Left renal pelvis (tissue), 4 donors: ENCODE measurements at regions not wholly inside any gene's neighbourhood (a gene's known extent, or its start where the extent isn't known, plus 50 kb on each side); places are given as distances from the start of the nearest gene placed in this dataset.
"Not testable (repeated sequence)": the region's sequence is repeated elsewhere in the genome, so short reads cannot be mapped to it uniquely, and the experiment has no call there.

Experiments
- DNase-seq, 4 donors: peaks; one replicate each; pipeline ENCODE4 v3.0.0-alpha.2; 2013; ENCODE audit warnings: low read depth in 4 of 4, low spot score in 3 of 4

- DNase-seq: no peak
Observed at GRCh38 chr3:194189243-194189791, 53.4 kb downstream of the HES1 start.

- DNase-seq: not testable (repeated sequence)
Observed at GRCh38 chr3:194191850-194192249, 55.9 kb downstream of the HES1 start.

DNA sequence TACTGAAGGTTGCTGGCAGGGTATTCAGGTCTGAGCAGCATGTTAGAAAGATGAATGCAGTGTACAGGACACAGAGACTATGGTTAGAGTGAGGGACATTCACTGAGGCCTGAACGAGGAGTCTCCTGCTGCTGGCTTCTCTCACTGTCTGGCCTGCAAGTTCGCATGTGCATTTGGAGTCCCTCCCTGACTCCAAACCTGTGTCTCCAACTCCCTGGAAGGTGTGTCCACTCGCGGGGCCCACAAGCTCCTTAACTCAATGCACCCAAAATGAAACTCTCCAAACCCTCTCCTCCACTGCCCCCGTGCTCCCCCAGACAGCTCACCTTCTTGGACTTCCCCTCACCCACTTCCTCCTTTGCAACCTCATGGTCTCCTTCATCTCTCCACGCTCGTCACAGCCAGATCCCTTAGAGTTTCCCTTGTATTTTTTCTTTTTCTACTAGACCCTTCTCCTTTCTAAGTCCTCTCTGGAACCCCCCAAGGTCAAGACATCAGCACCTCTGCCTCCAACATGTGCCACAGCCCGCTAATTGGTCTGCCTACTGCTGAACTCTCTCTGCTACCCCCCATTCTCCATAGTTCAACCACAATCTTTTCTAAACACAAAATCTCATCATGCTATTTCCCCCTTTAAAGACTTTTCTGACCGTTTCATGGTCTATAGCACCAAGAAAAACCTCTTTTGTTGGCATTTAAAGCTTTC is 58.3 kb downstream of the HES1 start:
- no peak for DNase-seq

DNA sequence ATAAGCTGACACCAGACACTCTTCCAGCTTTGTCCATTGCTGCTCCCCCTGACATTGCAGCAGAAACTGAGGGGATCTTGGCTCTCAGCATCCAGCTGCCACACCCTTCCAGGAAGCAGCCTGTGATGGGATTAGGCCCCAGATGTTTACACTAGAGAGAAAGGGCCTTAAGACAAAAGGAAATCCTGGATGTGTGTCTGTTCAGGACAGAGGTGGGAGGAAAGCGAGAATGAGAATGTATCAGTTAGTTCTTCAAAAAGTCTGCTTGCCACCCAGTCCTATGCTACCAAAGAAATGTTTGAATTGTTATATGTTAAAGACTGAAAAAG is 58.8 kb downstream of the HES1 start:
- no peak for DNase-seq

DNA sequence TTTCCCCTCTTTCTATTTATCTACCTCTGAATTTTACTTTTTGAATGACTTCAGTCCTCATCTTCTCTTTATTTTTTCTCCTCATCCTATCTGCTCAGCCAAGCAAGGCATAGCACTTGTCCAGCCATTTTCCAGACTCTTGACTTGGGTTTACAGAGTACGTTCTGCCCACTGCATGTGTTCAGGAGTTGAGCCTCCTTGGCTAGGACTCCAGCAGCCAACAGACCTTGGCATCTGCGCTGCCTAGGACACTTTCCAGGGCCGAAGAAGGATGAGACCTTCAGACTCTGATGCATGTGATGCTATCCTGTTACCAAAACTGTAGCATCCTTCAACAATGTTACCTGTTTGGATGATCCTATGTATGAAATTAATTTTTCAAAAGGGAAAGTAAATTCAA is 59.7 kb downstream of the HES1 start:
- DNase-seq: no peak

GRCh38 chr3:194196876-194197275 is 60.9 kb downstream of the HES1 start:
- DNase-seq: no peak

GRCh38 chr3:194197396-194197960 is 61.5 kb downstream of the HES1 start:
- no peak for DNase-seq

- no peak for DNase-seq
Observed at GRCh38 chr3:194197981-194198695, 62.2 kb downstream of the HES1 start.

GRCh38 chr3:194198938-194199337 is 63.0 kb downstream of the HES1 start:
- no peak for DNase-seq

DNA sequence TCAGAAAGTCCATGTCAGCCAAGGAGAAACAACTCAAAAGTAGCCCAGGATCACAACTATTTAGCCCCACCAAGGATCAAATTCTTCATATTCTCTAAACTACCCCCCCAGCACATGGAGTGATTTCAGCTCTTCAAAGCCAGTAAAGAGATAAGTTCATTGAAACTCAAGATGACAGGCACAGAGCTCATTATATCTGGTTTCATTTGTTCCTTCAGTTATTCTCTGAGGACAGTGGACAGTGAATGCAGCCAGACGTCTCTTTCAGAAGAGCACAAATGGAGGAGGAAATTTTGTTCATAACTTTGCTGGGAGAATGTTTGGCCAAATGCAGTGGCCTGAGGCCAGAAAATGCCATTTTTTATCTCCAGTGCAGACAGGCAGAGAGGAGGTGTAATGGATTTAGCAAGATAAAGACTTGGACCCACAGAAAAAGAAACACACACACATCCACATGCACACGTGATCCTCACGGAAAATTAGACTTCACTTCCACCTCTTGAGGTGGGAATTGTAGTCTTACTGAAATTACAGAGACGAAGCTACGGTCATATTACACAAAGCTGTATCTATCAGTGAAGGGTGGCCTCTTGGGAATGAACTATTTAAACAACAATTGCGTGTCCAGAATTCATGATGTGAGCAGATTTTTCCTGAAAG is 64.6 kb downstream of the HES1 start:
- DNase-seq: no peak

DNA sequence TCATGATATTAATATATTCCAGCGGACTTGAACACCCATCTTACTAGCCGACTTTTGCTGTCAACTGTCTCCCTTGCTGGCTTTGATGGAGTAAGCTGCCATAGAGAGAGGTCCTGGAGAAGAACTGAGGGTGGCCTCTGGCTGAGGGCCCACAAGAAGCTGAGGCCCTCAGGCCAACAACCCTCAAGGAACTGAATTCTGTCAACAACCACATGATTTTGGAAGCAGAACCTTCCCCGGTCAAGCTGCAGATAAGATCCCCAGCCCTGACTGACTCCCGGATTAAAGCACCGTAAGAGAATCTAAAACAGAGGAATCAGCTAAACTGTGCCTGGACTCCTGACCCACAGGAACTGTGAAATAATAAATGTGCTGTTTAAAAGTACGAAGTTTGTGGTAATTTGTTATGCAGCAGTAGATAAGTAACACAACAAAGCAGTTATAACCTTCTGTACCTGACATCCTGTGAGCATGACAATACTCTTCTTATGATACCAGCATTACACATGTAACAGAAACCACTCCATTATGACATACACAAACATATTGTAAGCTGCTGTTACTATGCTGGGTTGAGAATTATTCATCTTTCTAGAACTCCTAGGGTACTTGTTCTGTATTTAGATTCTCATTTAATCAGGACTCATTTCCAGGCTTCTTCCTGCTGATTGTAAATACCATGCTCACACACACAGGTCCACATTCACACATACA is 66.2 kb downstream of the HES1 start:
- DNase-seq: no peak

GRCh38 chr3:194203482-194204041 is 67.6 kb downstream of the HES1 start:
- DNase-seq: no peak

GRCh38 chr3:194204042-194204987 is 68.4 kb downstream of the HES1 start:
- DNase-seq: no peak

GRCh38 chr3:194205675-194206133 is 69.8 kb downstream of the HES1 start:
- no peak for DNase-seq

DNA sequence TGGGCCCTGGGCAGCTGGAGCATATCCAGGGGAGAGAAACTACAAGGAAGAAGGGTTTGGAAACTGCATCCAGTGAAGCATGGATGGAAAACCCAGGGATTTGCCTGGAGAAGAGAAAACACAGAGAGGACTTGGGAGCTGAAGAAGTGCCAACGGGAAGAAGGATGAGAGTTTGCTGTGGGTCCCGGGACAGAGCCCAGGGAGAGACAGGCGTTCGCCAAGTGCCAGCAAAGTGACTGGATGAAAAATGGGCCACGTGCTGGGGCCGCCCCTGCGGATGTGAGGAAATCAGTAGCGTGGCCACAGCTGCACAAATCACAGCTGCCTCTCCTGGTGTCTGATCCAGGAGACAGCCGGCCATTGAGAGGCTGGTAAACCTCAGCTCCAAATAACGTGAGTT is 70.4 kb downstream of the HES1 start:
- DNase-seq: no peak

DNA sequence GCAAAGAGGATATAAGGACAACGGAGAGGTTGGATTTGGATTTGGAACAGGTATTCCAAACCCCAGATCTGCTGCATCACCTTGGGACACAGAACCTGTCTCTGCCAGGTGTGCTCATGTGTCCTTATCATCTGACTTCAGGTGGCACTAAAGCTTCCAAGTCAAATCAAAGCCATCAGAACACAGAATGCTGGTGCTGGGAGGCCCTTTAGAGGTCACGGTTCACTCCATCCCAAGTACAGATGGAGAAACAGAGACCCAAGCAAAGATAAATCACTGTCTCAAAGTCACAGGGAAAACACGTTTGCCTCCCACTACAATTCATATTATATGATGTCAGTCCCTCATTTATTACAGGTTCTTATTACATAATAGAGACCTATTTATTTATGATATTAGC is 72.8 kb downstream of the HES1 start:
- DNase-seq: no peak

DNA sequence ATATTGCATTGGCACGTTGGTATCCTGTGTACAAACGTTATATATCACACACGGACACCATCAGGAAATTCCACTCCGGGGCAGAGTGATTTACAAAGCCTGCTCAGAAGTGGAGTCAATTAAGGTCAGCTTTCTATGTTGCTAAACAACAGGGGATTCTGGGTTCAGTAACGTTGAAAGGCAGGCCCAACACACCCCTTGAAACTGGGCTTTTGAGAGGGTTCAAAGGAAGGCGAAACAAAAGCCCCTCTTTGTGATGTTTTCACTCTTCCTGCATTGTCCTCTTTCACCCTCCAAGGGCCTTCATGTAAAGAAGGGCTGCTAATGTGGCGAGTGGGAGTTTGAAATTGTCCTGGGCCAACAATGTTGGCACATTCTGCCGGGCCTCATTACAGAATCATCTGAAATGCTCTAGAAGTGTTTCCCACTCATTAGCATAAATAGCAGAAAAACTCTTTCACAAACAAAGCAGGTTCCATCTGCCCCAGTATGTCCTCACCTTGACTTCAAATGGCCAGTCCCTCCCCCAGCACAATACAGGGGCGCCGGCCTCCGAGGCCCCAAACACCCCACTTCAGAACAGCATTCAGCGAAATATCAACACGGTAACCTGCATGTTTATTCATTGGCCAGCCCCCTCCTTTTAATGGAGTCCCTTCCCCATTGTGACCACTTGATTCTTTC is 76.4 kb downstream of the HES1 start:
- no peak for DNase-seq

GRCh38 chr3:194212845-194213331 is 76.9 kb downstream of the HES1 start:
- DNase-seq: no peak
